Fibroblast of the aortic adventitia (primary cell): ENCODE measurements at regions not wholly inside any gene's neighbourhood (a gene's known extent, or its start where the extent isn't known, plus 50 kb on each side); places are given as distances from the start of the nearest gene placed in this dataset.

ENCODE experiments used
- DNase-seq: peaks from one replicate; pipeline ENCODE4 v3.0.0-alpha.2; 2010; ENCODE audit warnings: low read depth
- H3K4me3 ChIP-seq: 2 replicates; pipeline ENCODE4 v1.5.1; 2011; ENCODE audit warnings: low read depth, mild to moderate bottlenecking, control low read depth, low read length, moderate library complexity
- TF ChIP-seq, protein P1 (sequence below): IDR thresholded peaks from 2 replicates; pipeline ENCODE4 v1.5.1; 2011; ENCODE audit warnings: mild to moderate bottlenecking, low read length, control low read depth, inconsistent platforms; ENCODE audit not compliant: insufficient read depth

DNA sequence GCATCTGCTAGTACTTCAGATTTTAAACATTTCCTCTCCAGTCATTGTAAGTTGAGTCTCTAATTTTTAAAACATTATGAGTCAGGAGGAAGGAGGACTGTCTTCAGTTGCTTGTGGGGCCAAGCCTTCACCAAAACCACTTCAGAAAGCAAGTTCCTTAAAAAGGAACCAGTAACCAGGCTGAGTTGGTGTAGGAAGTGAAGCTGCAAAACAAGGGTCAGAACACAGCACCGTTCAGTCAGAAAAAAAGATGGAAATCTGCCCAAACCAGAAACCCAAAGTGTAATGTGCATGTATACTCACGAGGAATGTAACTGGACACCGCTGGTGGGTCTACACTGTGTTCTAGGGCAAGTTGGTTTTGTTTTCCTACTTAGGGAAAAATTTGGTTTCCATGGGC lies 402.1 kb downstream of the SETD4 start:
- DNase-seq = peak; percentile 73
- no peak overlapping the region for H3K4me3 ChIP-seq
- TF ChIP-seq, protein P1, sequence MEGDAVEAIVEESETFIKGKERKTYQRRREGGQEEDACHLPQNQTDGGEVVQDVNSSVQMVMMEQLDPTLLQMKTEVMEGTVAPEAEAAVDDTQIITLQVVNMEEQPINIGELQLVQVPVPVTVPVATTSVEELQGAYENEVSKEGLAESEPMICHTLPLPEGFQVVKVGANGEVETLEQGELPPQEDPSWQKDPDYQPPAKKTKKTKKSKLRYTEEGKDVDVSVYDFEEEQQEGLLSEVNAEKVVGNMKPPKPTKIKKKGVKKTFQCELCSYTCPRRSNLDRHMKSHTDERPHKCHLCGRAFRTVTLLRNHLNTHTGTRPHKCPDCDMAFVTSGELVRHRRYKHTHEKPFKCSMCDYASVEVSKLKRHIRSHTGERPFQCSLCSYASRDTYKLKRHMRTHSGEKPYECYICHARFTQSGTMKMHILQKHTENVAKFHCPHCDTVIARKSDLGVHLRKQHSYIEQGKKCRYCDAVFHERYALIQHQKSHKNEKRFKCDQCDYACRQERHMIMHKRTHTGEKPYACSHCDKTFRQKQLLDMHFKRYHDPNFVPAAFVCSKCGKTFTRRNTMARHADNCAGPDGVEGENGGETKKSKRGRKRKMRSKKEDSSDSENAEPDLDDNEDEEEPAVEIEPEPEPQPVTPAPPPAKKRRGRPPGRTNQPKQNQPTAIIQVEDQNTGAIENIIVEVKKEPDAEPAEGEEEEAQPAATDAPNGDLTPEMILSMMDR = no peak

DNA sequence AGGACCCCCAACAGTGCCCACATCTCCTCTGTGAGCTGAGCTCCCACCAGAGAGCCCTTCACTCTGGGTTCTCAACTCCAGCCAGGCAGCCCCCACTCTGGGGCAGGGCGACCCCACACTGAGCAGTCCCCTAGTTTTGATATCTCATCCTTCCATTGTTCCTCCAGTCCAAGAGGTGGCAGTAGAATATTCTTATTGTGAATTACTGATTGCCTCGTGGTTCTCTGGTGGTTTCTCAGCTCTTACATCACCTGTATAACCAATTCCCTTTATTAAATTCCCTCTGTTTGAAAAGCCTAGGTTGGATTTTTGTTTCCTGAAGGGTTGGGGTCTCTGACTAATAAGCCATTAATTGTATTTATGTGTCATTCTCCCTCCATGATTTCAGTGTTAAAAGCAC lies 407.5 kb downstream of the SETD4 start:
- TF ChIP-seq, protein P1 = no peak
- H3K4me3 ChIP-seq = no peak overlapping the region
- DNase-seq = no peak

DNA sequence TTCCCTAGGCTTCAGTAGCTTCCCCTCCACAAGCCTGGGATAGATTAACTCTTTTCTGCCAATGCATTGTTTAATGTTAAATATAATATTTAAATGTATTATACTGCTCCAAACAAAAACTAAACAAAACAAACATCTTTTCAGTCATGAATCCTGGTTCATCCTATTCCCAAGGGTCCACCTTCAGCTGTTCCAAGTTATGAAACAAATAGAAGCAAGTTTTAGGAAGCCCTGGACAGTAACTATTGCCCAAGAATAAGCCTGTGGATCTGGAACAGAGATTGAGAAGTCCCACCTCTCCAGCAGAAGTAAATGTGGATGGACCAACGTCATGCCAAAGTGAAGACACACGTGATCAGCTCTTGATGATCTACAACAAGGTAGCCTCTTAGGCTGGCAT lies 408.1 kb downstream of the SETD4 start:
- TF ChIP-seq, protein P1 = no peak
- no peak overlapping the region for H3K4me3 ChIP-seq
- no peak for DNase-seq

DNA sequence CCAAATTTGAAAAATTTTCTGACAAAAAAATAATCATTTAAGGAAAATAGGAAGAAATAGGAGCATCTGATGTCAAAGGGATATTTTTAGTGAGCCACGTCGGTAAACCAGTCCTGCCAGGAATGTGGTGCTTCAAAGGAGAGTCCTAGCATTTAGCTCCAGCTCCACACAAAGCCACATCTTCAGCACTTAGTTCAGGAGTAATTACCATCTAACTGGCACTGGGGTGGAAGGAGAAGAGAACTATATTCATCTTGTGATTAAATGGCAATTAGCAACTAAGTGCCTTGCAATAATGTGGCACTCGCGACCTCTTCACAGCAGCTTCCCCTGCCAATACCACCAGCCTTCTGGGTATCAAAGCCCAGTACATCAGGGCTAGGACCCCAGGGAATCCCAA lies 409.1 kb downstream of the SETD4 start:
- no peak overlapping the region for H3K4me3 ChIP-seq
- no peak for DNase-seq
- TF ChIP-seq, protein P1 = no peak

DNA sequence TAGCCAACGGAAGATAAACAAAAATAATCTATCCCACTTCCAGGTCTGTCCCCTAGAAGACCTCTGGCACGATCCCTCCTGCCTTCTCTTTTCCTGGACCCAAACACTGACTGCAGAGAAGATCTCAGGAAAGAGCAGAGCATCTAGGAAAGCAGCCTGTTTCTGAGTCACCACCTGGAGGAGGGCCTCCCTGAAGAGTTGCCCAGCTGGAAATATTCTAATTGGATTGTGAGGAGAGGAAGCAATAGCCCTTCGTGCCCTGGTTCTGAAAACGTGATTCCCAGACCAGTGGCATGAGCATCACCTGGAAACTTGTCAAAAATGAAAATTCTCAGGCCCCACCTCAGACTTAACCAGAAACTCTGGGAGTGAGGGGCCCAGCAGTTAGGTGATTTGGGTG lies 411.1 kb downstream of the SETD4 start:
- TF ChIP-seq, protein P1 = no peak
- DNase-seq = peak; percentile 70
- no peak overlapping the region for H3K4me3 ChIP-seq

DNA sequence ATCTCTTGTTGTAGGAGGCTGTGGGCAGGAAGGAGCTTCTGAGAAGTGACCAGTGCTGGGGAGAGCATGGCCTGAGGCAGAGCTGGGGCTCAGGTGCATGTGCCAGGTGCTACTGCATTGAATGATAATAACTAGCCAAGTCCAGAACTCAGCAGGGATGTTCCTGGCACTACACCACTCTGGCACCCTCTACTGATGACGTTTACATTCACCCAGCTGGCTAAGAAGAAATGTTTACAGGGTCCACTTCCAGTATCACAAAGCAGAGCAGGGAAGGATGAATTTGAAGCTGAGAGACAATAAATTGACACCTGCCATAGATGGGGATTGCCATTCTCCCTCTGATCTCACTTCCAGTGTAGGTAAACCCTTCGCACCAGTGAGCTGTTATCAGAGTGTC lies 411.8 kb downstream of the SETD4 start:
- TF ChIP-seq, protein P1 = no peak
- no peak for DNase-seq
- no peak overlapping the region for H3K4me3 ChIP-seq

DNA sequence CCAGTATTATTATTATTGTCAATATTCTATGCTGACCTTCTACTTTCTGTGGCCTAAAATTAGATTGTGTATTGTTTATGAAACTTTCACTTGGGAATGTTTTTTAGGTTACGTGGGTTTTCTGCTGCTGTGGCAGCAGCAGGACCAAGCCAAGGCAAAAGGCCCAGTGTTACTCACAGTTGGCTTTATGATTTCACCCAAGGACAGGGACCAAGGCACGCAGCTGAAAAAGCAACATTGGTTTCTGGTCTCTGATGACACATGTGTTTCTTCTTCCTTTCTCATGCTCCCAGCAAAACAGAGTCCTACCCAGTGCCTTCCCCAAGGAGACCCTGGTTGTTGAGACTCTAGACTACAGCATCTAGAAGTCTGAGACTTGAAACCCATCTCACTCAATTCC lies 413.7 kb downstream of the SETD4 start:
- H3K4me3 ChIP-seq = no peak overlapping the region
- DNase-seq = no peak
- TF ChIP-seq, protein P1 = no peak
